Thoracic aorta (tissue), 2 donors: ENCODE measurements at regions not wholly inside any gene's neighbourhood (a gene's known extent, or its start where the extent isn't known, plus 50 kb on each side); places are given as distances from the start of the nearest gene placed in this dataset.

Experiments used
- ATAC-seq: fragments of 150-250 bp; one replicate; pipeline ENCODE4 v1.8.0; 2017; ENCODE audit warnings: low read depth; ENCODE audit not compliant: insufficient number of reproducible peaks, low FRiP score
- DNase-seq: peaks from one replicate; pipeline ENCODE4 v3.0.0-alpha.2; 2020; ENCODE audit warnings: low spot score
- H3K27ac ChIP-seq, 2 donors: fragments of 200-600 bp; sonication (generic); 1 replicate in 1 of 2; 2 replicates in 1 of 2; pipeline ENCODE4 v1.5.1; 2016; ENCODE audit warnings: mild to moderate bottlenecking in 2 of 2, moderate library complexity in 2 of 2
- H3K27me3 ChIP-seq: fragments of 200-600 bp; sonication (generic); replicated peaks from 2 replicates; pipeline ENCODE4 v1.6.0; 2016; ENCODE audit warnings: mild to moderate bottlenecking; ENCODE audit not compliant: insufficient read depth
- H3K36me3 ChIP-seq: fragments of 200-600 bp; sonication (generic); one replicate; pipeline ENCODE4 v1.5.1; 2016
- H3K4me1 ChIP-seq, 2 donors: fragments of 200-600 bp; sonication (generic); 1 replicate in 1 of 2; 2 replicates in 1 of 2; pipeline versions ENCODE4 v1.5.1 to v1.6.0; 2016; ENCODE audit warnings: low read depth in 2 of 2, mild to moderate bottlenecking in 1 of 2; ENCODE audit not compliant: control insufficient read depth in 1 of 2
- H3K4me3 ChIP-seq: fragments of 200-600 bp; sonication (generic); 2 replicates; pipeline ENCODE4 v1.5.1; 2016; ENCODE audit warnings: mild to moderate bottlenecking
- H3K9me3 ChIP-seq: fragments of 200-600 bp; sonication (generic); 2 replicates; pipeline ENCODE4 v1.5.1; 2016
- TF ChIP-seq, protein P1 (sequence below): fragments of 200-600 bp; sonication (generic); IDR thresholded peaks from one replicate; pipeline ENCODE4 v1.5.1; 2019; ENCODE audit warnings: antibody characterized with exemption

DNA sequence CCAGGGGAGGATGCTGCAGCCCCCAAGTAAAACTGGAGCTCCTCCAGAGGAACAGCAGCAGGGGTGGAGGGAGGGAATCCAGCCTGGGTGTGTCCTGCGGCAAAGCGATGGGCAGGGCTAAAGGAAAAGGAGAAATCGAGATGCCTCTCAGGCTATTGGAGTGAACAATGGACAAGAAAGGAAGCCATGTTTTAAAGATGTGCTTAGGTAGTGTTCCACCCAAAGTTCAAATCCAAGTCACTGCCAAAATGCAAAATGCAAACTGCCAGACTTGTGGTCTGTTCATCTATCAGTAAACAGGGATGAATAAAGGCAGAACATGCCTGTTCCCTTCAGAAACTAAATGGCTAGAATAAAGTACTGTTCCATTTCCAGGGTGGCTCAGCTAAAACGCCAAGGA lies 197.5 kb upstream of the NSMCE3 start:
- no peak for DNase-seq
- no peaks in the 10 kb centered on the region for H3K9me3 ChIP-seq
- TF ChIP-seq, protein P1, sequence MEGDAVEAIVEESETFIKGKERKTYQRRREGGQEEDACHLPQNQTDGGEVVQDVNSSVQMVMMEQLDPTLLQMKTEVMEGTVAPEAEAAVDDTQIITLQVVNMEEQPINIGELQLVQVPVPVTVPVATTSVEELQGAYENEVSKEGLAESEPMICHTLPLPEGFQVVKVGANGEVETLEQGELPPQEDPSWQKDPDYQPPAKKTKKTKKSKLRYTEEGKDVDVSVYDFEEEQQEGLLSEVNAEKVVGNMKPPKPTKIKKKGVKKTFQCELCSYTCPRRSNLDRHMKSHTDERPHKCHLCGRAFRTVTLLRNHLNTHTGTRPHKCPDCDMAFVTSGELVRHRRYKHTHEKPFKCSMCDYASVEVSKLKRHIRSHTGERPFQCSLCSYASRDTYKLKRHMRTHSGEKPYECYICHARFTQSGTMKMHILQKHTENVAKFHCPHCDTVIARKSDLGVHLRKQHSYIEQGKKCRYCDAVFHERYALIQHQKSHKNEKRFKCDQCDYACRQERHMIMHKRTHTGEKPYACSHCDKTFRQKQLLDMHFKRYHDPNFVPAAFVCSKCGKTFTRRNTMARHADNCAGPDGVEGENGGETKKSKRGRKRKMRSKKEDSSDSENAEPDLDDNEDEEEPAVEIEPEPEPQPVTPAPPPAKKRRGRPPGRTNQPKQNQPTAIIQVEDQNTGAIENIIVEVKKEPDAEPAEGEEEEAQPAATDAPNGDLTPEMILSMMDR = no peak
- H3K27me3 ChIP-seq = no peaks in the 10 kb centered on the region
- no peak overlapping the region for H3K4me3 ChIP-seq
- no peak overlapping the region for H3K27ac ChIP-seq
- no peaks in the 10 kb centered on the region for H3K36me3 ChIP-seq
- no peak for ATAC-seq
- peaks cover 5 to 11% of the 10 kb centered on the region in 2 donors for H3K4me1 ChIP-seq

DNA sequence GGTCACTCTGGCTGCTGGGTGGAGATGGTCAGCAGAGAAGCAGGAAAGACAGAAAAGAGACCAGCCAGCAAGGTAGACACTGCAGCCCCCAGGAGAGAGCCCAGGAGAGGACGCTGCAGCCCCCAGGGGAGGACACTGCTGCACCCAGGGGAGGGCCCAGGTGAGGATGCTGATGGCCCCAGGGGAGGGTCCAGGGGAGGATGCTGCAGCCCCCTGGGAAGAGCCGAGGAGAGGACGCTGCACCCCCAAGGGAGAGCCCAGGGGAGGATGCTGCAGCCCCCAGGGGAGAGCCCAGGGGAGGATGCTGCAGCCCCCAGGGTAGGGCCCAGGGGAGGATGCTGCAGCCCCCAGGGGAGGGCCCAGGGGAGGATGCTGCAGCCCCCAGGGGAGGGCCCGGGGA lies 196.7 kb upstream of the NSMCE3 start:
- no peak for ATAC-seq
- no peak overlapping the region for H3K27ac ChIP-seq
- H3K36me3 ChIP-seq = no peaks in the 10 kb centered on the region
- no peak for DNase-seq
- TF ChIP-seq, protein P1 = no peak
- no peaks in the 10 kb centered on the region for H3K27me3 ChIP-seq
- peaks cover 5 to 11% of the 10 kb centered on the region in 2 donors for H3K4me1 ChIP-seq
- H3K9me3 ChIP-seq = no peaks in the 10 kb centered on the region
- H3K4me3 ChIP-seq = no peak overlapping the region

- no peak overlapping the region for H3K27ac ChIP-seq
- ATAC-seq = no peak
- TF ChIP-seq, protein P1 = no peak
These were observed 196.2 kb upstream of the NSMCE3 start for GRCh38 chr15:29465816-29466215.

GRCh38 chr15:29465196-29465595 lies 195.6 kb upstream of the NSMCE3 start:
- Histone ChIP-seq H3K36me3 (no peaks in the 10 kb centered on the region), H3K4me1 (peaks cover 5 to 11% of the 10 kb centered on the region in 2 donors), H3K9me3 (no peaks in the 10 kb centered on the region), H3K27ac (no peak overlapping the region), H3K27me3 (no peaks in the 10 kb centered on the region), H3K4me3 (no peak overlapping the region)
- no peak for ATAC-seq
- DNase-seq = no peak
- TF ChIP-seq, protein P1 = no peak

More at GRCh38 chr15:29465816-29466215, 196.2 kb upstream of the NSMCE3 start:
- H3K9me3 ChIP-seq = no peaks in the 10 kb centered on the region
- H3K4me3 ChIP-seq = no peak overlapping the region
- H3K4me1 ChIP-seq = peaks cover 5 to 11% of the 10 kb centered on the region in 2 donors
- no peaks in the 10 kb centered on the region for H3K27me3 ChIP-seq
- H3K36me3 ChIP-seq = no peaks in the 10 kb centered on the region
- DNase-seq = no peak

DNA sequence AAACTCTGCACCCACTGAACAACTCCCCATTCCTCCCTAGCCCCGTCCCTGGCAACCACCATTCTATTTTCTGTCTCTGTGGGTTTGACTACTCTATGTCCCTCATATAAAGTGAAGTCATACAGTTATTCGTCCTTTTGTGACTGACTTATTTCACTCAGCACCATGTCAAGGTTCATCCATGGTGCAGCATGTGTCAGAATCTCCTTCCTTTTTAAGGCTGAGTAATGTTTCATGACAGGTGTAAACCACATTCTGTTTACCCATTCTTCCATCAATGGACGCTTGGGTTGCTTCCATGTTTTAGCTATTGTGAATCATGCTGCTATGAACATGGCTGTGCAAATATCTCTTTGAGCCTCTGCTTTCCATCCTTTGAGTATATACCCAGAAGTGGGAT lies 192.3 kb upstream of the NSMCE3 start:
- Histone ChIP-seq H3K27ac (no peak overlapping the region), H3K9me3 (no peaks in the 10 kb centered on the region), H3K36me3 (no peaks in the 10 kb centered on the region), H3K4me3 (no peak overlapping the region), H3K27me3 (no peaks in the 10 kb centered on the region), H3K4me1 (peaks cover 5 to 11% of the 10 kb centered on the region in 2 donors)
- ATAC-seq (no peak), DNase-seq (no peak)
- TF ChIP-seq, protein P1 = no peak
